A673 (cell line): ENCODE measurements at regions not wholly inside any gene's neighbourhood (a gene's known extent, or its start where the extent isn't known, plus 50 kb on each side); places are given as distances from the start of the nearest gene placed in this dataset.

Source experiments
- BruUV-seq: library from RNA; stranded (reverse); fragments of 400-500 nt; replicated peaks from 2 replicates; lab custom pipeline; 2021; lab: Mats Ljungman, UMichigan
- CTCF ChIA-PET: fragments of 300-600 bp; sonication (Branson Sonifier 250); formaldehyde crosslinking; loops from one replicate; lab custom pipeline; 2022; ENCODE audit warnings: antibody characterized with exemption; lab: Charles Lee
- POLR2A ChIA-PET: fragments of 300-600 bp; sonication (Branson Sonifier 250); formaldehyde crosslinking; loops from one replicate; lab custom pipeline; 2022; ENCODE audit warnings: antibody characterized with exemption; ENCODE audit not compliant: low non-redundant PET; lab: Charles Lee
- DNase-seq: peaks from one replicate; pipeline ENCODE4 v3.0.0-alpha.2; 2015; ENCODE audit warnings: low spot score
- H3K27ac ChIP-seq: fragments of 200-600 bp; sonication (generic); 2 replicates; pipeline ENCODE4 v1.5.1; 2016; ENCODE audit warnings: mixed run types, low read depth, mild to moderate bottlenecking, mixed read lengths, antibody characterized with exemption, low read length; ENCODE audit not compliant: poor library complexity, severe bottlenecking
- H3K27me3 ChIP-seq: fragments of 200-600 bp; sonication (generic); replicated peaks from 2 replicates; pipeline ENCODE4 v1.6.1; 2017; ENCODE audit warnings: mixed run types, low read depth, mild to moderate bottlenecking, mixed read lengths, antibody characterized with exemption, low read length; ENCODE audit not compliant: insufficient read depth, poor library complexity
- H3K36me3 ChIP-seq: fragments of 200-600 bp; sonication (generic); 2 replicates; pipeline ENCODE4 v1.6.1; 2016; ENCODE audit warnings: mixed run types, mild to moderate bottlenecking, mixed read lengths, antibody characterized with exemption, low read length; ENCODE audit not compliant: insufficient read depth, poor library complexity, severe bottlenecking
- H3K4me1 ChIP-seq: fragments of 200-600 bp; sonication (generic); 2 replicates; pipeline ENCODE4 v1.6.1; 2017; ENCODE audit warnings: mixed run types, mild to moderate bottlenecking, mixed read lengths, antibody characterized with exemption, low read length; ENCODE audit not compliant: insufficient read depth, poor library complexity, severe bottlenecking
- H3K4me3 ChIP-seq: fragments of 200-600 bp; sonication (generic); 2 replicates; pipeline ENCODE4 v1.5.1; 2016; ENCODE audit warnings: low read depth, mixed run types, mild to moderate bottlenecking, mixed read lengths, low read length; ENCODE audit not compliant: poor library complexity, severe bottlenecking
- H3K9me3 ChIP-seq: fragments of 200-600 bp; sonication (generic); 2 replicates; pipeline ENCODE4 v1.6.1; 2016; ENCODE audit warnings: mixed run types, low read depth, mild to moderate bottlenecking, mixed read lengths, antibody characterized with exemption, low read length; ENCODE audit not compliant: poor library complexity, severe bottlenecking
- CTCF ChIP-seq: fragments of 300-800, 200-600 bp; sonication (generic); conservative IDR thresholded peaks from 2 replicates; pipeline ENCODE4 v1.5.1; 2017; ENCODE audit warnings: low read depth, mild to moderate bottlenecking, antibody characterized with exemption, low read length, moderate library complexity, mixed read lengths
- EZH2 ChIP-seq: fragments of 200-600 bp; sonication (generic); IDR thresholded peaks from 2 replicates; pipeline ENCODE4 v1.6.1; 2017; ENCODE audit warnings: borderline replicate concordance, low read depth, mild to moderate bottlenecking, mixed read lengths, antibody characterized with exemption, low read length; ENCODE audit not compliant: poor library complexity, severe bottlenecking
- intact Hi-C: fragments of 100-400 bp; cut with micrococcal nuclease; formaldehyde crosslinking; loops from one replicate; pipeline ENCODE4 v1.10.0; 2022; ENCODE audit not compliant: unreplicated experiment

- H3K4me3 ChIP-seq = no peak overlapping the region
- no TSS peak for BruUV-seq
- H3K27me3 ChIP-seq = no peaks in the 10 kb centered on the region
- DNase-seq = no peak
- no peaks in the 10 kb centered on the region for H3K9me3 ChIP-seq
- ChIA-PET CTCF (no interaction called here), POLR2A (no interaction called here)
- no peaks in the 10 kb centered on the region for H3K4me1 ChIP-seq
- intact Hi-C loops = no loop called here
- TF ChIP-seq CTCF (no peak), EZH2 (no peak)
- H3K36me3 ChIP-seq = no peaks in the 10 kb centered on the region
- no peak overlapping the region for H3K27ac ChIP-seq
Observed at GRCh38 chr2:122899614-122900013, 1125.5 kb upstream of the CNTNAP5 start.

GRCh38 chr2:122905431-122905830 lies 1119.7 kb upstream of the CNTNAP5 start:
- no peaks in the 10 kb centered on the region for H3K4me1 ChIP-seq
- no peaks in the 10 kb centered on the region for H3K27me3 ChIP-seq
- H3K36me3 ChIP-seq = no peaks in the 10 kb centered on the region
- no peak for DNase-seq
- CTCF ChIA-PET = no interaction called here
- BruUV-seq = no TSS peak
- TF ChIP-seq EZH2 (no peak), CTCF (no peak)
- no peak overlapping the region for H3K4me3 ChIP-seq
- POLR2A ChIA-PET = no interaction called here
- no peak overlapping the region for H3K27ac ChIP-seq
- no peaks in the 10 kb centered on the region for H3K9me3 ChIP-seq
- intact Hi-C loops = no loop called here

GRCh38 chr2:122908159-122908558 lies 1116.9 kb upstream of the CNTNAP5 start:
- ChIA-PET CTCF (no interaction called here), POLR2A (no interaction called here)
- no peaks in the 10 kb centered on the region for H3K36me3 ChIP-seq
- H3K4me3 ChIP-seq = no peak overlapping the region
- H3K27me3 ChIP-seq = no peaks in the 10 kb centered on the region
- no peaks in the 10 kb centered on the region for H3K9me3 ChIP-seq
- TF ChIP-seq CTCF = no peak
- TF ChIP-seq EZH2 = no peak
- H3K27ac ChIP-seq = no peak overlapping the region
- no peak for DNase-seq
- no TSS peak for BruUV-seq
- H3K4me1 ChIP-seq = no peaks in the 10 kb centered on the region
- intact Hi-C loops = no loop called here
